H54 (cell line): ENCODE measurements at regions not wholly inside any gene's neighbourhood (a gene's known extent, or its start where the extent isn't known, plus 50 kb on each side); places are given as distances from the start of the nearest gene placed in this dataset.

Source experiments
- DNase-seq: peaks from one replicate; pipeline ENCODE4 v3.0.0; 2011; ENCODE audit warnings: low spot score, mixed read lengths; ENCODE audit not compliant: insufficient read length
- FAIRE-seq: peaks from 3 replicates; lab custom pipeline; 2011; peaks lifted over from hg19 to GRCh38; lab: Jason Lieb, UNC
- POLR2A ChIP-seq: IDR thresholded peaks from 2 replicates; pipeline ENCODE4 v1.6.1; 2011; ENCODE audit warnings: low read depth, mild to moderate bottlenecking, low read length

DNA sequence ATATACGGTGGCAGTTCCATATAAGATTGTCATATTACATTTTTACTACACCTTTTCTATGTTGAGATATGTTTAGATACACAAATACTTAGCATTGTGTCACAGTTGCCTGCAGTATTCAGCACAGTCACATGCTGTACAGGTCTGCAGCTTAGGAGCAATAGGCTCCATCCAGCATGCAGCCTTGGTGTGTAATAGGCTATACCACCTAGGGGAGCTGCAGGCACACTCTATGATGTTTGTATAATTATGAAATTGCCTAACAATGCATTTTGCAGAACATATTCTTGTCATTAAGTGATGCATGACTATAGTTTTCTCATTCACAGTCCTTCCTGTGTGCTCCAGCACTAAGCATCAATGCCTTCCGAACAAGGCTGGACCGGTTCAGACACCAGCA, 133.4 kb downstream of the NDUFA10 start:
- TF ChIP-seq POLR2A: no peak
- FAIRE-seq: no peak
- DNase-seq: no peak

DNA sequence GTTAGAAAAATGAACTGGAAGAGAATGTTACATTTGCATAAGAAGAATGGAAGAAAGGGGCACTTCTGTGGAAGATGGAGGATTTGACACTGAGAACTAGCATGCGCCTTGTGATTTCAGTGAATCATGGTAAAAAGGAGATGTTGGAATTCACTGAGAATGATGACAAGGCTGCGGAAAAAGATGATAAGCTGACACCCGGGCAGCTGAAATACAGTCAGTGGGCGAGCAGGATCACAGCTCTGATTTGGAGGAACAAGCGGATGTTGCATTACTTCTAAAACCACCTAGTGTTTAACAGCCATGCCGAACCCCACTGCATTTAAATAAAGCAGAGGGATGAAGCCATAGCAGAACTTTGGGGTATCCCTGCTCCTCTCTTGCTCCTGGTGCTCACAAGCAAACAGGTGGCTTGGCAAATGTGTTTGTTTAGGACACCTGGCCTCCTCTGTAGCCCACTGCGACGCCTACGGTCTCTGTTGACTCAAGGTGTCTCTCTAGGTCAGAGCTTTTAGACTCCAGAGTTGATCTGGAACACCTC, 134.9 kb downstream of the NDUFA10 start:
- FAIRE-seq (no peak), DNase-seq (no peak)
- no peak for TF ChIP-seq POLR2A

DNA sequence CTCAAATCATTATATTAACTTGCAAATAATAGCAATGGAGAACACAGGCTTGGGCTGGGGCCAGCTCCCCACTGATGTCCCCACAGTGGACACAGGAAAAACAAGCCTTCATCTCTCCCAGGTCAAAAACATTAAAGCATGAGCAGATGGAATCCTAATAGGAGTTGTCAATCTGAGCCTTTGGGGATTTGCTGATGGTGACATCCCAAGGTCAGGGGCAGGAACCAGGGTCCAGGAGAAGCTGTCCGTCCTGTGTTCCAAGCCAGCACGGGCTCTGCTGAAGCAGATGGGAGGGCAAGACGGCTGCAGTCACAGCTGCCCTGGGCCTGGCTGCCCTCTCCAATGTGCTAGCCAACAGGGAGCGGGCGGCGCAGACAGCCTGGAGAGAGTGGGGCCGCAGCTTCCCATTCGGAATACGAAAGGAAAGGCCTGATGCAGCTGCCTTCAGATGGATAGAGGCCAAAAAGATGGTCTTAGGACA, 135.5 kb downstream of the NDUFA10 start:
- DNase-seq: no peak
- TF ChIP-seq POLR2A: no peak
- FAIRE-seq: no peak

DNA sequence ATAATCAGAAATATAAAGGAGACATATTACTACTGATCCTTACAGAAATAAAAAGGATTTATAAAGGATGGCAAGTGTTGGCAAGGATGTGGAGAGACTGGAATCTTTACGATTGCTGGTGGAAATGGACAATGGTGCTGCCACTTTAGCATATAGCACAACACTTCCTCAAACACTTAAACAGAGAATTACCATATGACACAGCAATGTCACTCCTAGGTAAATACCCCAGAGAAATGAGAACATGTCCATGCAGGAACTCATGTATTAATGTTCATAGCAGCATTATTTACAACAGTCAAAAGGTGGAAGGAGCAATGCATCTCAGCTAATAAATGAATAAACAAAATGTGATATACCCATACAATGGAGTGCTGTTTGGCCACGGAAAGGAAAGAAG, 137.5 kb downstream of the NDUFA10 start:
- FAIRE-seq (no peak), DNase-seq (no peak)
- TF ChIP-seq POLR2A: no peak

DNA sequence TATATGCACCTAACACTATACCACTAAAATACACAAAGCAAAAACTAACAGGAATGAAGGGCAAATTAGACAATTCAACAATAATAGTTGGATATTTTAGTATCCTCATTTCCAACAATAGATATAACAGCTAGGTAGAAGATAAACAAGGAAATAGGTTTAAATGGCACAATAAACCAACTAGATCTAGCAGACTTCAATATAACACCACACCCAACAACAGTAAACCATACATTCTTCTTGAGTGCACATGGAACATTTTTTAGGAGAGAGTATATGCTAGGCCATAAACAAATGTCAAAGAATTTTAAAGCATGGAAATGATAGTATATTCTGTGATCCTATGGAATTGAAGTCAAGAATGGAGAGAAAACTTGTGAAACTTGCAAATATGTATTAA, 138.4 kb downstream of the NDUFA10 start:
- no peak for TF ChIP-seq POLR2A
- FAIRE-seq (no peak), DNase-seq (no peak)

DNA sequence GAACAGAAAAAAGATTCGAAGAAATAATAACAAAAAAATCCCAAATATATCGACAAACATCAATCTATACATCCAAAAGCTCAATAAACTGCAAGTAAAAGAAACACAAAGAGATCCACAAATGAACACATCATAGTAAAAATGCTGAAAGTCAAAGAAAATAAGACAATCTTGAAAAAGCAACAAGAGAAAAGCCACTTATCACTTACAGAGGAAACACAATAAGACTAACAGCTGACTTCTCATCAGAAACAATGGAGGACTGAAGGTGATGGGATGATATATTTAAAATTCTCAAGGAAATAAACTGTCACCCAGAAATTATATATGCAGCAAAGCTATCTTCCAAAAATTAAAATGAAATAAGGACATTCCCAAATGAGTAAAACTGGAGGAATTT, 140.3 kb downstream of the NDUFA10 start:
- no peak for FAIRE-seq
- TF ChIP-seq POLR2A: no peak
- DNase-seq: no peak

DNA sequence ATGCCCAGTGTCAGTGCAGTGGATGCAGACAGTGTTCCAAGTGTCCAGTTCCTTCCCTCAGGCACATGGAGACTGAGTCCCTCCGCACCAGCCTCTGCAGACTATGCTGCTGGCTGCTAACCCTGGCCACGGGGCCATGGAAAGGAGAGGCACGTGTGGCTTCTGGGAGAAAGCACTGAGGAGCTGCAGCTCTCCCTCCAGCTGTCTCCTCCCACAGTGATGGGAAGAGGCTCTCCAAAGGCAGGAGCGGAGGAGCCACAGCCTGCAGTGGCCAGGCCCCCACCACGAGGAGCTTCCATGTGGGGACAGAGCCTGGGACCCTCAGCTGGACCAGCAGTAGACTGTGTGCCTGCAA, 141.1 kb downstream of the NDUFA10 start:
- FAIRE-seq (no peak), DNase-seq (no peak)
- no peak for TF ChIP-seq POLR2A

DNA sequence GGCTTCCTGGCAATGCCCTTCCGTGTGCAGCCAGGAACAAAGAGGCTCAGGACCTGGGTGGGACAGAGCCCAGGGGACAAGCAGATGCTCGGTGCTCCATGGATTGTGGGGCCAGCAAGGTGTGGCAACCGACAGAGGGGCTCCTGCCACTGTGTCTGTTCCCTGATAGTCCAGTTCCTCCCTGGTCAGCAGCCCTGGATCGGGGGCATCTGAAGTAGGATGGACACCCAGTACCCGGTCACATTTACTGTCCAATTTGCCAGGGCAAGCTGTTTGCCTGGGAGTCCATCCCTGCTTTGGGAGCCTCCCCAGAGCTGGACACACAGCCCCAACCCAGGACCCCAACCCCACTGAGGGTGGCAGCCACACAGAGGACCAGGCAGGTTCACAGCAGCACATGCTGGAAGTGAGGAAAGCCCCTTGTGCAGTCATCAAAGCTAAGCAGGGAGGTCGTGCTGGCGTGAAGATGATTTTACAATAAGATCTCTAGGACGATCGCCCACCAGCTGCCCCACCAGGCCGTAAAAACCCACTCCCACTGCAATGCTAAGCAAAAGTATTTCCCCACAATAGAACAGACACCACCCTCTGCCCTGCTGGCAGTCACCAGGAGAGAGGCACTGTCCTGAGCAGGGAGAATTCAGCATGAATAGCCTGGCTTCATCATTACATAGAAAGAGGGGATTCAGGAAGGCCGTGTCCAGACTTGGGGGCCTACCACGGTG, 141.7 kb downstream of the NDUFA10 start:
- FAIRE-seq: no peak
- no peak for DNase-seq
- no peak for TF ChIP-seq POLR2A

DNA sequence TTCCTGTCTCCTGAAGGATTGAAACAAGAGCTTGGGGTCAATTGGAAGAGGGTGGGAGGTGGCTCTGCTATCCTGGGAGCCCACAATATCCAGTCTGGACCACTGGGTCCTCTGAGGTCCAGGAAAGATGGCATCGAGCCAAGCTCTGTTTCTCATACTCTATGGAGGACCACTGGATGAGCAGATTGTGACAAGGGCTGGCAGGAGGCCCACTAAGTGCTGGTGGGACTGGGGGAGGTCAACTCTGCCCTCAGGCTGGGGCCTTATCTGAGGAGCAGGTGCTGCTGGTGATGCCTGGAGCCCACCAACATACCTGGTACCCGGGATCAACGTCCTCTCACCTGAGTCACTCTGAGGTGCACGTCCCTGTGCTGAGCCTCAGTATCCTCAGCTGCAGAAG, 142.4 kb downstream of the NDUFA10 start:
- no peak for TF ChIP-seq POLR2A
- no peak for FAIRE-seq

DNA sequence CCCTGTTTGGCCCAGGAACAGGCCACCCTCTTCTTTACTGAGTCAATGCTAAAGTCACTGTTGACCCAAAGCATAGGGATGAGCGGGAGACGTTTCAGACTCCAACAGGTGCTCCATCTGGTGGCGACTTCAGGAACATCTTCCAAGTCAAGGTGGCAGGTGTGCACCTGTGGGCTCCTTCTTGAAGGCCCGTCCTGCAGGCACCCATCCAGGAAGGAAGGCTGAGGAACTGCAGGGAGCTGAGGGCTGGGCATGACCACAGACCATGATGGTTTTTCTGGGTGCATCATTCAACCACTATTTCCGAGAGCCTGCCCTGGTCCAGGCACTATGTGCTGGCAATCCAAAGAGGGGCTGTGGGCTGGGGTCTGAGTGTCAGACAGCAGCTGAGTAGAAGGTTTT, 142.8 kb downstream of the NDUFA10 start:
- no peak for TF ChIP-seq POLR2A
- FAIRE-seq (no peak), DNase-seq (peak; percentile 14)

More for the DNA sequence above, 142.4 kb downstream of the NDUFA10 start:
- DNase-seq: no peak

DNA sequence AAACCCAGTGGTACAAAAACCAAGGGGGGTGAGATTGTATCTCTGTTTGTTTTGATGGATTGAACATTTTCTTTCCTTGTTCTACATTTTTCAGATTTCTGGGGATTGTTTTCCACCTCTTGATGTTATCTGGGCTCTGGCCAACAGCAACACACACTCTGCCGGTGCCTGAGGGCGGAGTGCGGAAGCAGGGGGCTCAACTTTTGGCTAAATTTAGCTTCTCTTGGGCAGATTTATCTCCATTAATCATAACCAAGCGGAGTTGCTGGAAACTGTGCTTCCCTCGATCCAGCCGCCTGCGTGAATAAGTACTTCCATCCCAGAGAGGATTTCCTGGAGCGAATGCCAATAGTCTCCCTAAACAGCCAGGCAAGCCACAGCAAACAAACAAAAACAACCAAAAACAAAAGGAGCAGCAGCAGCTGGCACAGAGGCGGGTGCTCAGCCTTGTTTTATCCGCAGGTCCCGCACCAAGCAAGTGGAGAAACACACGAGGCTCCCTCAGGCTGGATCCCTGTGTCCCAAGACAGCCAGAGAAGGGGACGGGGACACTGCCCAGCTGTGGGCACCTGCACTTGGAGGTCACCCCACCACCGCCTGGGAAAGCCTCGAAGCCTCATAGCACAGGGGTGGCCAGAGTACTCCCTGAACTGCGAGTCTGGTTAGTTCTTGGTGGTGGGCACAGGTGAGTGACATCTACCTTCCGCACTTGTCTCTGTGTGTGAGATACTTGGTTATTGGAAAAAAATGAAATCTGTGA, 143.4 kb downstream of the NDUFA10 start:
- DNase-seq: no peak
- no peak for TF ChIP-seq POLR2A
- no peak for FAIRE-seq

DNA sequence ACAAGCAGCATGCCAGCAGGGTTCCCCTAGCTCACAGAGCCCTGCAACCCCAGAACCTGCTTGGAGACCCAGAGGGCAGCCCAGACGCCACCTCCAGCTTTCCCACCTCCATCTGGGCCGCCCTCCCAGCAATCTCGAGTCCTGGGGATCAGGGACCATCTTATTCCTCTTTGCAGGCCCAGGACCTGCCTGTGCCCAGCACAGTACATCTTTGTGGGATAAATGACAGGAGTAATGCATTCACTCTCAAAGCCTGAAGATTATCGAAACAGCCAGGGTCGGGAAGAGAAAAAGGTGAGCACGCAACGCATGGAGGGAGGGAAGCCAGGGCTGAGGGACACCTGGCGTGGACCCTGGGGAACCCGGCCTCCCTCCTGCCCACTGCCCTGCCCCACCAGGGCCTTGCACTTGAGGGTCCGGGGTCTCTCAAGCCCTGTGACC, 144.1 kb downstream of the NDUFA10 start:
- DNase-seq (no peak), FAIRE-seq (no peak)
- TF ChIP-seq POLR2A: no peak

DNA sequence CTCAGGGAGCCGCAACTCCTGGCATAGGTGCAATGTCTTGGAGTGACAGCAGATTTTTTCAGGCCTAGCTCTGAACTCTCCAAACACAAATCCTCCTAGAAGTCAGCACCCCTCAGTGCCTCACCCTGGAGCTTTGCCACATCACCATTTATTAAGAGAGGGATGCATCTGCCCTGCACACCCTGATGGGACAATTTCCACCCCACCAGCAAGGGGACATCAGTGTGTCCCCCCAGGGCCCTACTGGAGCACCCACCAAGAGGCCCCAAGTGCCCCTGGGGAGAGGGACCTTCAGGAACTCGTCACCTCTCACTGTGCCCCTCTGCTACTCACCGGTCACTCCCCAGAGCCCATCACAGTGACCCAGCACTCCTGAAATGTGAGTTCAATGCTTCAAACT, 144.7 kb downstream of the NDUFA10 start:
- TF ChIP-seq POLR2A: no peak

DNA sequence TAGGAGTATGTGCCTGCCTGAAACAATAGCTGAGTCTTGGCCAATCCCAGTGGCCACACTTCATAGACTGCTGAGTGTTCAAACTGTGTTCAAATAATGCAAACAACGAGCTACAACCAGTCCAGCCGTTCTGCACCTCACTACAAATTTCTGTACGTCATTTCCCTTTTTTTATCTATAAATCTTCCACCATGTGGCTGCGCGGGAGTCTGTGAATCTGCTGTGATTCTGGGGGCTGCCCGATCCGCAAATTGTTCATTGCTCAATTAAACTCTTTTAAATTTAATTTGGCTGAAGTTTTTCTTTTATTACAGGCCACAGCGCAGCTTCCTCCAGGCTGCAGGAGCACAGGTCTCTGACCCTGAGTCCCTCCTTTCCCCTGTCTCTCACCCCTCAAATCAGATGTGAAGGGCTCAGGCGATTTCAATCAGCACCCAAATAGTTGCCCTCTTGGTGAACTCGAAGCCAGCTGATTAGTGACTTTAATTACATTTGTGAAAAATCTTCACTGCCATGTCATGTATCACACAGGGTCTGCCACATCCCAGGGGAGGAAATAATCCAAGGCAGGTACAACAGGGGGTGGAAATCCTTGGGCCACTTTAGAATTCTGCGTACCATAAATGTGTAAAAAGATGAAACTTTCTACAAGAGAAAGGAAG, 145.6 kb downstream of the NDUFA10 start:
- no peak for TF ChIP-seq POLR2A
- DNase-seq (no peak), FAIRE-seq (no peak)

More for the DNA sequence above, 144.7 kb downstream of the NDUFA10 start:
- FAIRE-seq: no peak
- DNase-seq: no peak
